Neuronal stem cell (in vitro differentiated cells): ENCODE measurements at regions not wholly inside any gene's neighbourhood (a gene's known extent, or its start where the extent isn't known, plus 50 kb on each side); places are given as distances from the start of the nearest gene placed in this dataset.

Experiments
- DNase-seq: peaks from one replicate; pipeline ENCODE4 v3.0.0-alpha.2; 2013; ENCODE audit warnings: low spot score
- H2AFZ ChIP-seq: one replicate; pipeline ENCODE4 v1.6.1; 2013; ENCODE audit warnings: mild to moderate bottlenecking, low read length, inconsistent platforms
- H2AK5ac ChIP-seq: 2 replicates; pipeline ENCODE4 v1.6.1; 2013; ENCODE audit warnings: low read depth, mild to moderate bottlenecking, inconsistent platforms, low read length, moderate library complexity, mixed read lengths
- H2BK120ac ChIP-seq: 2 replicates; pipeline ENCODE4 v1.6.1; 2013; ENCODE audit warnings: low read depth, mild to moderate bottlenecking, inconsistent platforms, low read length, moderate library complexity, mixed read lengths
- H2BK12ac ChIP-seq: one replicate; pipeline ENCODE4 v1.6.1; 2013; ENCODE audit warnings: low read length, inconsistent platforms
- H2BK15ac ChIP-seq: 2 replicates; pipeline ENCODE4 v1.6.1; 2013; ENCODE audit warnings: mild to moderate bottlenecking, low read length, inconsistent platforms, mixed read lengths
- H2BK5ac ChIP-seq: one replicate; pipeline ENCODE4 v1.6.1; 2013; ENCODE audit warnings: inconsistent platforms, mild to moderate bottlenecking, low read length, moderate library complexity
- H3K14ac ChIP-seq: one replicate; pipeline ENCODE4 v1.6.1; 2013; ENCODE audit warnings: low read length, inconsistent platforms
- H3K18ac ChIP-seq: 2 replicates; pipeline ENCODE4 v1.6.1; 2013; ENCODE audit warnings: low read length, inconsistent platforms
- H3K23ac ChIP-seq: 2 replicates; pipeline ENCODE4 v1.6.1; 2013; ENCODE audit warnings: low read depth, mild to moderate bottlenecking, mixed read lengths, low read length, inconsistent platforms; ENCODE audit not compliant: poor library complexity
- H3K27ac ChIP-seq: replicated peaks from 3 replicates; pipeline ENCODE4 v1.5.1; 2013; ENCODE audit warnings: low read length, inconsistent platforms
- H3K27me3 ChIP-seq, 3 experiments: 2 replicates each; pipeline ENCODE4 v1.6.1; 2013; ENCODE audit warnings: low read length in 3 of 3, mild to moderate bottlenecking in 2 of 3, inconsistent platforms in 1 of 3, low read depth in 1 of 3, mixed read lengths in 1 of 3, moderate library complexity in 1 of 3; ENCODE audit not compliant: control insufficient read depth in 3 of 3, insufficient read depth in 3 of 3
- H3K36me3 ChIP-seq, 2 donors: replicated peaks in 1 of 2; 2 replicates each; pipeline ENCODE4 v1.6.1; 2013; ENCODE audit warnings: low read length in 2 of 2; ENCODE audit not compliant: control insufficient read depth in 2 of 2, insufficient read depth in 2 of 2
- H3K4ac ChIP-seq: 2 replicates; pipeline ENCODE4 v1.6.1; 2013; ENCODE audit warnings: inconsistent platforms, mild to moderate bottlenecking, low read length, moderate library complexity
- H3K4me1 ChIP-seq, 2 donors: 1 replicate in 1 of 2; 2 replicates in 1 of 2; pipeline ENCODE4 v1.6.1; 2013; ENCODE audit warnings: low read length in 2 of 2, low read depth in 1 of 2; ENCODE audit not compliant: control insufficient read depth in 2 of 2, insufficient read depth in 1 of 2
- H3K4me2 ChIP-seq: one replicate; pipeline ENCODE4 v1.6.1; 2013; ENCODE audit warnings: mild to moderate bottlenecking, low read length, inconsistent platforms; ENCODE audit not compliant: insufficient read depth, poor library complexity, severe bottlenecking
- H3K4me3 ChIP-seq, 2 donors: 2 replicates each; pipeline ENCODE4 v1.5.1; 2013; ENCODE audit warnings: low read length in 2 of 2, mild to moderate bottlenecking in 2 of 2, inconsistent platforms in 1 of 2, moderate library complexity in 1 of 2
- H3K79me1 ChIP-seq: one replicate; pipeline ENCODE4 v1.6.1; 2013; ENCODE audit warnings: low read depth, mild to moderate bottlenecking, inconsistent platforms, low read length, moderate library complexity
- H3K9ac ChIP-seq: one replicate; pipeline ENCODE4 v1.6.1; 2013; ENCODE audit warnings: mild to moderate bottlenecking, low read depth, low read length, inconsistent platforms; ENCODE audit not compliant: poor library complexity
- H3K9me3 ChIP-seq, 2 donors: replicated peaks in 1 of 2; 2 replicates each; pipeline versions ENCODE3 to v1.6.1; 2013; ENCODE audit warnings: low read length in 2 of 2, mild to moderate bottlenecking in 2 of 2, inconsistent platforms in 1 of 2, low read depth in 1 of 2, mixed read lengths in 1 of 2, moderate library complexity in 1 of 2; ENCODE audit not compliant: control insufficient read depth in 2 of 2, insufficient read depth in 1 of 2
- H4K8ac ChIP-seq: one replicate; pipeline ENCODE4 v1.6.1; 2013; ENCODE audit warnings: low read depth, mild to moderate bottlenecking, inconsistent platforms, low read length, moderate library complexity
- H4K91ac ChIP-seq: one replicate; pipeline ENCODE4 v1.6.1; 2013; ENCODE audit warnings: low read length, low read depth, mild to moderate bottlenecking, inconsistent platforms; ENCODE audit not compliant: poor library complexity
- WGBS, 2 donors: extraction: QIAGEN DNeasy Blood & Tissue Kit; methylation state at CpG; one replicate each; pipeline ENCODE4 v1.1.7; 2013; ENCODE audit warnings: missing lambda C conversion rate in 2 of 2, mixed read lengths in 1 of 2; ENCODE audit not compliant: insufficient read length in 2 of 2, insufficient replicate concordance in 1 of 2; ENCODE audit errors: extremely low coverage in 2 of 2; 5-methylcytosine and 5-hydroxymethylcytosine counted together

DNA sequence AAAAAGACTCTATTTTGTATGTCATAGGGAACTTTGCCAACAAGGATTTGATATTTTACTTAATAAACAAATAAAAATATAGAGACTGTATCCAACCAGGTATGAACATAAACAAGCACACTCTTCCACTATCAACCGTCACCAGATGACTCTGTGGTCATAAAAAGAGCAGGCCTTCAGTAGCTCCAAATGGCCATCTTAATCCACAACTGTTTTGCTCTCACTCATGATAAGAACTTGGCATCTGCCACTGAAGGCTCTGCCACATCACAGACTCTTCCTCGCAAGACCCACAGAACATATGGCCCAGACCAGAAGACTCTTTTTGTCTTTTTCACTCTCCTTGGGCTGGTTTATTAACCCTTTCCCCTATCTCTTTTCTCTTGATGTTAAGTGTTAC is 98.7 kb upstream of the POM121L12 start:
- Histone ChIP-seq H4K91ac (no peak overlapping the region), H3K9me3 (no peaks in the 10 kb centered on the region), H3K36me3 (no peaks in the 10 kb centered on the region), H3K9ac (no peak overlapping the region), H3K4ac (no peak overlapping the region), H3K18ac (no peak overlapping the region), H2BK120ac (no peak overlapping the region), H3K23ac (no peak overlapping the region), H2AK5ac (no peak overlapping the region), H2BK5ac (no peak overlapping the region), H3K27ac (no peak overlapping the region), H3K79me1 (no peaks in the 10 kb centered on the region), H3K4me3 (no peak overlapping the region), H2AFZ (no peak overlapping the region), H2BK12ac (no peak overlapping the region), H3K4me1 (no peaks in the 10 kb centered on the region), H3K4me2 (no peak overlapping the region), H4K8ac (no peak overlapping the region), H3K27me3 (no peaks in the 10 kb centered on the region), H2BK15ac (no peak overlapping the region), H3K14ac (no peak overlapping the region)
- no CpG with 5 or more reads among the region's 2 CpGs for WGBS, 2 donors
- DNase-seq: no peak

DNA sequence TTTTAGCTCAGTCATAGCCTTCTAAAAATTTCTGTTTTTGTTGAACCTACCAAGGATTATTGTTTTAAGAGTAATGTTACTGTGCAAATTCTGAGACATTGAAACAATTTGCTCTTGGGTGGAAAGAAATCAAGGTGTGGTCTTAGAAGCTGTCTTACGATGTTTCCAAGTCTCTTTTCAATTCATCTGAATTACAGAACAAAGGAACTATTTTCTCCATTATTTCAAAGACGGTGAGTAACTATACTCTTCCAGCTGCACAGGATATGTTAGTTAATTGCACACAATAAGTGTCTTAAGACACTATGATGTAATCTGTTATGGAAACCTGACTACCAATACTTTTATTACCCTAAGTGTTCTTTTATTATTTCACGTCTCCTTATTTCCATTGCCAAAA is 106.8 kb upstream of the POM121L12 start:
- Histone ChIP-seq H3K36me3 (no peaks in the 10 kb centered on the region), H2BK15ac (no peak overlapping the region), H3K4ac (no peak overlapping the region), H3K27me3 (no peaks in the 10 kb centered on the region), H3K14ac (no peak overlapping the region), H2BK12ac (no peak overlapping the region), H3K27ac (no peak overlapping the region), H3K18ac (no peak overlapping the region), H3K4me2 (no peak overlapping the region), H2BK5ac (no peak overlapping the region), H3K23ac (no peak overlapping the region), H2AFZ (no peak overlapping the region), H4K91ac (no peak overlapping the region), H4K8ac (no peak overlapping the region), H3K79me1 (no peaks in the 10 kb centered on the region), H2AK5ac (no peak overlapping the region), H3K4me1 (no peaks in the 10 kb centered on the region), H3K9me3 (no peaks in the 10 kb centered on the region), H3K4me3 (no peak overlapping the region), H3K9ac (no peak overlapping the region), H2BK120ac (no peak overlapping the region)
- no peak for DNase-seq
- whole genome bisulfite sequencing, 2 donors: no CpG with 5 or more reads among the region's 3 CpGs

DNA sequence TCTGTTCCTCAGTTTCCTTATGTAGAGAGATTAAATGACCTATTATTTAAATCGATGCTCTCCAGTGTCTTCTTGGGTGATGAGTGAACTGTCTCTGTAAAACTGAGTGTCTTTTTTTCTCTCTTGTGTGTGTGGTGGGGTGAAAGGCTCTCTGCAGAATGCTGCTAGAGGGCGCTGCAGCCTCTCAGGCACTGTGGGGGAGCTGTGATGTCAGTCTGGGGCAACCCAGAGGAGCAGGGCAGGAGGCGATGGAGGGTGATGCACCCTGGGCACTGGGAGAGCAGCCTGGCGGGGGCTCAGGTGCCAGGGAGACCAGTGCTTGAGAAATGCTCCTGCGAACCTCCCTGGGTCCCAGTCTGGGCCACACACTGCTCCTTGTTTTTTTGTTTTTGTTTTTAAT is 110.1 kb upstream of the POM121L12 start:
- H3K9me3 ChIP-seq: no peaks in the 10 kb centered on the region
- no CpG with 5 or more reads among the region's 5 CpGs for WGBS, 2 donors
- no peak overlapping the region for H3K9ac ChIP-seq
- no peaks in the 10 kb centered on the region for H3K36me3 ChIP-seq
- no peak overlapping the region for H2BK5ac ChIP-seq
- no peak overlapping the region for H3K4me3 ChIP-seq
- no peak overlapping the region for H2BK12ac ChIP-seq
- H3K4me2 ChIP-seq: no peak overlapping the region
- no peak overlapping the region for H3K4ac ChIP-seq
- no peak overlapping the region for H2BK15ac ChIP-seq
- H4K8ac ChIP-seq: no peak overlapping the region
- H3K27me3 ChIP-seq: no peaks in the 10 kb centered on the region
- H3K14ac ChIP-seq: no peak overlapping the region
- no peak overlapping the region for H3K27ac ChIP-seq
- no peaks in the 10 kb centered on the region for H3K4me1 ChIP-seq
- H2AFZ ChIP-seq: no peak overlapping the region
- DNase-seq: no peak
- no peak overlapping the region for H3K18ac ChIP-seq
- no peak overlapping the region for H4K91ac ChIP-seq
- no peak overlapping the region for H2AK5ac ChIP-seq
- no peaks in the 10 kb centered on the region for H3K79me1 ChIP-seq
- H2BK120ac ChIP-seq: no peak overlapping the region
- H3K23ac ChIP-seq: no peak overlapping the region

DNA sequence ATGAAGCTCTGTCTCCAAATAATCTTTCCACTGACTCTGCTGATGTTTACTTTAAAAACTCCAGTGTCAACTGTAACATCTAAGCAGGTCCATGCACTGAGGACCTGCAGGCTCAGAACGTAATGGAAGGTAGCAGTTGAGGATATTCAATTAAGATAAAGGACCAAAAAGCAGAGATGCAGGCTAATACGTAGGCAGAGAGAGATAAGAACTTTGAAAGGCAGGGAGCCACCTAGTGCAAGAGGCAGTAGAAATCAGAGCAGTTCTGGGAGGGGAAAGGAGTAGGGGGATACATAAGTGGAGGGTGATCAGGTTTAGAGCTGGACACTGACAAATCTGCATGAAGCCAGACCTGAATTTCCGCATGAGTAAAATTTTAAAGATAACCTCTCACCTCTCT is 114.5 kb upstream of the POM121L12 start:
- no peak overlapping the region for H3K27ac ChIP-seq
- H2BK120ac ChIP-seq: no peak overlapping the region
- H3K27me3 ChIP-seq: no peaks in the 10 kb centered on the region
- H2BK5ac ChIP-seq: no peak overlapping the region
- DNase-seq: no peak
- H2BK12ac ChIP-seq: no peak overlapping the region
- no peak overlapping the region for H3K23ac ChIP-seq
- H3K36me3 ChIP-seq: no peaks in the 10 kb centered on the region
- no peak overlapping the region for H4K8ac ChIP-seq
- H3K14ac ChIP-seq: no peak overlapping the region
- H3K4me2 ChIP-seq: no peak overlapping the region
- no CpG with 5 or more reads among the region's 3 CpGs for WGBS, 2 donors
- H3K18ac ChIP-seq: no peak overlapping the region
- no peak overlapping the region for H3K4ac ChIP-seq
- H2BK15ac ChIP-seq: no peak overlapping the region
- H3K4me3 ChIP-seq: no peak overlapping the region
- H3K79me1 ChIP-seq: no peaks in the 10 kb centered on the region
- no peak overlapping the region for H4K91ac ChIP-seq
- H3K4me1 ChIP-seq: no peaks in the 10 kb centered on the region
- peaks cover 0 to 2% of the 10 kb centered on the region in 2 donors for H3K9me3 ChIP-seq
- H2AK5ac ChIP-seq: no peak overlapping the region
- peak overlapping the region; percentile 9 for H2AFZ ChIP-seq
- H3K9ac ChIP-seq: no peak overlapping the region
